ENCODE measurements at regions not wholly inside any gene's neighbourhood (a gene's known extent, or its start where the extent isn't known, plus 50 kb on each side); places are given as distances from the start of the nearest gene placed in this dataset.

DNA sequence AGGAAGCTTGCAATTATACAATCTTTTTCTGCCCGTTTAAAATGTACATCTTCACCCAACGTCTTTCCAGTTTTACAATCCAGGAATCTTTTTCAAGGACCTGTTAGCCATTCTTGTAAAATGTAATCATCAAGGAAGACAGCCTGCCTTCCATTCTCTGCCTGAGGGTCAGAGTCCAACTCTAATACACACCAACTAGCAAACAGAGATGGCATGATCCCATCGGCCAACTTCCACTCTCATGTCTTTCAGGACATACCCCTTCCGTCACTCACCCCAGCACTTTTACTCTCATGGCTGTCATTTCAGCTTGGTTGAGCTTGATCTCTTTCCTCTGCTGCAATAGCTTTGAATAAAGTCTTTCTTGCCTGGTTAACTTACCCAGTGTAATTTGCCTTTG lies 172.5 kb upstream of the NETO1 start:
- CTCF ChIA-PET = no interaction called here
- no peak overlapping the region for H3K27ac ChIP-seq
- TF ChIP-seq, protein P1, sequence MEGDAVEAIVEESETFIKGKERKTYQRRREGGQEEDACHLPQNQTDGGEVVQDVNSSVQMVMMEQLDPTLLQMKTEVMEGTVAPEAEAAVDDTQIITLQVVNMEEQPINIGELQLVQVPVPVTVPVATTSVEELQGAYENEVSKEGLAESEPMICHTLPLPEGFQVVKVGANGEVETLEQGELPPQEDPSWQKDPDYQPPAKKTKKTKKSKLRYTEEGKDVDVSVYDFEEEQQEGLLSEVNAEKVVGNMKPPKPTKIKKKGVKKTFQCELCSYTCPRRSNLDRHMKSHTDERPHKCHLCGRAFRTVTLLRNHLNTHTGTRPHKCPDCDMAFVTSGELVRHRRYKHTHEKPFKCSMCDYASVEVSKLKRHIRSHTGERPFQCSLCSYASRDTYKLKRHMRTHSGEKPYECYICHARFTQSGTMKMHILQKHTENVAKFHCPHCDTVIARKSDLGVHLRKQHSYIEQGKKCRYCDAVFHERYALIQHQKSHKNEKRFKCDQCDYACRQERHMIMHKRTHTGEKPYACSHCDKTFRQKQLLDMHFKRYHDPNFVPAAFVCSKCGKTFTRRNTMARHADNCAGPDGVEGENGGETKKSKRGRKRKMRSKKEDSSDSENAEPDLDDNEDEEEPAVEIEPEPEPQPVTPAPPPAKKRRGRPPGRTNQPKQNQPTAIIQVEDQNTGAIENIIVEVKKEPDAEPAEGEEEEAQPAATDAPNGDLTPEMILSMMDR (conservative IDR thresholded peaks at IDR 0.05; ENCODE audit: low read depth) = no peak
- no peak for DNase-seq (ENCODE audit: low spot score)
- POLR2A ChIA-PET (ENCODE audit: low non-redundant PET) = no interaction called here

DNA sequence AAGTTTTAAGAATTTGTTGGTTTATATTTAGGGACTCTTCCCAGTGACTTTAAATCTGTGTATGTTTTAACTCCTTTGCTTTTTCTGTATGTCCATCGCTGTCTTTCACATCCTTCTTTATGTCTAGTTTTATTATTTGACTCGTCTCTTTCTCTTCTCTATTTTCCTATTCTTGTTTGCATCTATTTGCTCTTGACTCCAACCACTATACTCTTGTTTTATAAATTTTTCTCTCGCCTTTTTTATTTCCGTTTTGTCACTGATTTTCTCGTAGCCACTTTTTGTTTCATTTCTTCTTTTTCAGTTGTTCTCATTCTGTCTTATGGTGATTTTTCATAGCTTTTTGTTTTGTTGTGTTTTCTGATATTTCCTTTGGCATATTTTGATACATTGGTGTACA lies 170.5 kb upstream of the NETO1 start:
- CTCF ChIA-PET = no interaction called here
- no peak overlapping the region for H3K27ac ChIP-seq
- POLR2A ChIA-PET (ENCODE audit: low non-redundant PET) = no interaction called here
- TF ChIP-seq, protein P1 (conservative IDR thresholded peaks at IDR 0.05; ENCODE audit: low read depth) = no peak
- no peak for DNase-seq (ENCODE audit: low spot score)

DNA sequence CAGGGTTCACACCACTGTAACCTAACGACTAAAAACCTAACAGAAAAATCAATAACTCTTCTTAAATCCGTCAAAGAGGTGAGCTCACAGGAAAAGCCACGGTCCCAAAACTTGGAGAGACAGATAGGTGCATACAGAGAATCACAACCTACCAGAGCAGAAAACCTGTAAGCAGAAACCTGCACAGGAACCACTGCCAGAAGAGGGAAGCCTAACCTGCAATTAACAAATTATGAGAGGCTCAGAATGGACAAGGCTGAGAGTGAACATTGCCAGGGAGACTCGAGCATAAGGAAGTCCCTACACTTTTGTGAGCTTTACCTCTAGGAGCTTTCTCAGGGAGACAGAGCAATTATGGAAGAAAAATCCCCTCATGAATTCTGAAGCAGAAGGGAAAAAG lies 156.2 kb upstream of the NETO1 start:
- DNase-seq (ENCODE audit: low spot score) = no peak
- CTCF ChIA-PET = no interaction called here
- POLR2A ChIA-PET (ENCODE audit: low non-redundant PET) = no interaction called here
- TF ChIP-seq, protein P1 (conservative IDR thresholded peaks at IDR 0.05; ENCODE audit: low read depth) = no peak
- no peak overlapping the region for H3K27ac ChIP-seq

DNA sequence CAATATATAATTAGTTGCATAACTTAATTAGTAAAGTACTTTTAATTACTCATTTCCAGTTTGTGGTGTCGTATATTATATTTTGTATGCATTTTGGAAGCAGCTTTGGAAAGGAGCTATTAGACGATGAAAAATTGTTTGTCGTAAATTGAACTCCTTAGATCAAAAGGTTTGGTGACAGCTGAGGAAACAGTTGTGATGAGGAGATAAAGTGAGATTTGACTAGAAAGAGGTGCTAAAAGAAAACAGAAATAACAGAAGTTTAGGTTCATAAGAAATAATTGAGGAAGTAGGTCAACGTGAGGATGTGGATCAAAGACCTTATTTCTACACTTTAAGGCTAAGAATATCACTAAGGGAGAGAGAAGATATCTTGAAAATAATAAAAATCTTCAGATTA lies 141.9 kb upstream of the NETO1 start:
- POLR2A ChIA-PET (ENCODE audit: low non-redundant PET) = no interaction called here
- no peak for DNase-seq (ENCODE audit: low spot score)
- no peak overlapping the region for H3K27ac ChIP-seq
- CTCF ChIA-PET = no interaction called here
- TF ChIP-seq, protein P1 (conservative IDR thresholded peaks at IDR 0.05; ENCODE audit: low read depth) = no peak

DNA sequence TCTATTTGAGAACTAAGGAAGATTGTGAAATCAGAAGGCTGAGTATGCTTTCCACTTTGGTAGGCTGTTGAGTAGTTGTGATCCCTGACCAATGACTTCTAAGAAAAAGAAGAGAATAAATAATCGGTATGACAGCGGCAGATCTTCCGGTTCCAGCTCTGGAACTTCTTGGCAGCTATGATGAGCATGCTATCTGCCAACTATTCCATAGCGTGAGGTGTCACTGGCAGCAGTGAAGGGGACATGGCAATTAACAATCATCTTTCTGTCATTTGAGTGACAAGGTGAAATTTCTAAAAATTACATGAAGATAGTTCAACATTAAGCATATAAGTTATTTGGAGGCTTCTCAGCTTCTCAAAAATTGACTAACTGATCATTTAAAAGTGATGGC lies 140.1 kb upstream of the NETO1 start:
- DNase-seq (ENCODE audit: low spot score) = no peak
- TF ChIP-seq, protein P1 (conservative IDR thresholded peaks at IDR 0.05; ENCODE audit: low read depth) = no peak
- ChIA-PET CTCF (no interaction called here), POLR2A (ENCODE audit: low non-redundant PET) (no interaction called here)
- H3K27ac ChIP-seq = no peak overlapping the region

DNA sequence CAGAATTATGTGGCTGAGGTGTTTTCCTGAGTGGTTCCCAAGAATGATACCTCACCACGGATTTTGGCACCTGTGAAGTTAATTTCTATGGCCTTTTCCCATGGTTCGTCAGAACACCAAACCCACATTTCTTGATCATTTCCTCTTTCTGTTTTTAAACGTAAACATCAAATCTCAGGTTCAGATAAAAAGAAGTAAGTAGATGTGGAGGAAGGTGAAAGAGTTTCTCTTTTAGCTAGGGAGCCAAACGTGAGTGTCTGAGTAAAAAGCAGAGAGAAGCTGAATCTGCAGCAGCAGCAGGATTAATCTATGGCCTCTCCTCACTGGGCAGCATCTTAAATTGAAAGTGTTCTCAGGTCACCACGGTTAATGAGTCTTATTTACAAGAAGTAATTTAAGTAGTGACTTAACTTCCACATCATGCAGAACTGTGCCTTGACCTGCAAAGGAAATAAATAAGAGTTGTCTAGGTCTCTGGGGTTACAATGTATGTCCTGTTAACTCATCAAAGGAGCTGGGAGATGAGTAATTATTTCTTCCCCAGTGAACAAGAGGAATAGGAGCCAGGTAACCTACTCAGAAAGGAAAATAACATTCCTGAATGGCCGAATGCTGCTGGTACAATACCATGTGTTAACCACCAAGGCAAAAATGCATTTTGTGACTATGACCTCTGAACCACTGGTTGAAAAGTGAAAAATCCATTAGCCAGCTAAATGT lies 139.6 kb upstream of the NETO1 start:
- DNase-seq (ENCODE audit: low spot score) = peak; percentile 38
- TF ChIP-seq, protein P1 (conservative IDR thresholded peaks at IDR 0.05; ENCODE audit: low read depth) = no peak
- no peak overlapping the region for H3K27ac ChIP-seq
- ChIA-PET CTCF (interaction anchor here (0.5 kb wide), 1 partner anchor 1974 kb away, joined by 3 read pairs; no protein-coding TSS in a partner anchor), POLR2A (ENCODE audit: low non-redundant PET) (no interaction called here)

Measured in RWPE1 (cell line).